ENCODE measurements at regions not wholly inside any gene's neighbourhood (a gene's known extent, or its start where the extent isn't known, plus 50 kb on each side); places are given as distances from the start of the nearest gene placed in this dataset.

- no peak for TF ChIP-seq CEBPB (IDR thresholded peaks at IDR 0.05)
- no peak for TF ChIP-seq YY1 (IDR thresholded peaks at IDR 0.05; ENCODE audit: low read depth)
- no peak for TF ChIP-seq MAX (IDR thresholded peaks at IDR 0.05)
- TF ChIP-seq FOXM1 (IDR thresholded peaks at IDR 0.05; ENCODE audit: borderline replicate concordance, low read depth): no peak
- TF ChIP-seq TAF1 (IDR thresholded peaks at IDR 0.05; ENCODE audit: low read depth): no peak
- no peak for TF ChIP-seq USF1 (IDR thresholded peaks at IDR 0.05)
- TF ChIP-seq EP300 (IDR thresholded peaks at IDR 0.05; ENCODE audit: borderline replicate concordance): no peak
- no peak for TF ChIP-seq RAD21 (IDR thresholded peaks at IDR 0.05; ENCODE audit: low read depth)
- no peak for TF ChIP-seq NFIC (IDR thresholded peaks at IDR 0.05)
Measured at GRCh38 chr5:93279296-93279963, 301.6 kb downstream of the NR2F1-AS1 start.
